ENCODE measurements at regions not wholly inside any gene's neighbourhood (a gene's known extent, or its start where the extent isn't known, plus 50 kb on each side); places are given as distances from the start of the nearest gene placed in this dataset.

- ChIA-PET CTCF (ENCODE audit: unreplicated experiment) (no interaction called here), POLR2A (interaction anchor here (0.8 kb wide), 1 partner anchor 13 kb away, joined by 3 read pairs; no protein-coding TSS in a partner anchor)
- Histone ChIP-seq H3K9me2 (ENCODE audit: insufficient read depth, low read length) (no peaks in the 10 kb centered on the region; the same call in 1 of the 2 replicates), H3K27ac (ENCODE audit: low read depth, low read length, poor library complexity, severe bottlenecking) (no peak overlapping the region), H3K4me3 (ENCODE audit: low read depth, low read length, poor library complexity, severe bottlenecking) (no peak overlapping the region), H3K4me1 (ENCODE audit: insufficient read depth, low read length, poor library complexity, severe bottlenecking) (no peaks in the 10 kb centered on the region), H3K79me2 (ENCODE audit: insufficient read depth, low read depth, low read length) (no peaks in the 10 kb centered on the region), H3K36me3 (ENCODE audit: insufficient read depth, low read length) (no peaks in the 10 kb centered on the region), H3K9me3 (ENCODE audit: low read length) (no peaks in the 10 kb centered on the region), H4K20me1 (ENCODE audit: insufficient read depth, low read length) (no peaks in the 10 kb centered on the region), H2AFZ (ENCODE audit: low read length) (no peak overlapping the region), H3K4me2 (ENCODE audit: low read length) (no peak overlapping the region)
- no peak for DNase-seq (ENCODE audit: low spot score)
- intact Hi-C loops (cut with micrococcal nuclease; ENCODE audit: unreplicated experiment), result no loop called here
- BruUV-seq (replicated peaks), result no TSS peak
- no peak for TF ChIP-seq CTCF (conservative IDR thresholded peaks at IDR 0.05; ENCODE audit: low read length)
- no peak for TF ChIP-seq EZH2phosphoT487 (IDR thresholded peaks at IDR 0.05; ENCODE audit: borderline replicate concordance, low read depth, low read length)
Observed at GRCh38 chr5:148902478-148902877, 76.1 kb downstream of the ADRB2 start.

GRCh38 chr5:148903587-148903986 lies 77.2 kb downstream of the ADRB2 start:
- H3K4me3 ChIP-seq (ENCODE audit: low read depth, low read length, poor library complexity, severe bottlenecking), result no peak overlapping the region
- TF ChIP-seq CTCF (conservative IDR thresholded peaks at IDR 0.05; ENCODE audit: low read length) (no peak), EZH2phosphoT487 (IDR thresholded peaks at IDR 0.05; ENCODE audit: borderline replicate concordance, low read depth, low read length) (no peak)
- ChIA-PET POLR2A (no interaction called here), CTCF (ENCODE audit: unreplicated experiment) (no interaction called here)
- no TSS peak for BruUV-seq (replicated peaks)
- no peaks in the 10 kb centered on the region for H3K36me3 ChIP-seq (ENCODE audit: insufficient read depth, low read length)
- H3K9me2 ChIP-seq (ENCODE audit: insufficient read depth, low read length), result no peaks in the 10 kb centered on the region; the same call in 1 of the 2 replicates
- DNase-seq (ENCODE audit: low spot score), result no peak
- intact Hi-C loops (cut with micrococcal nuclease; ENCODE audit: unreplicated experiment), result no loop called here
- no peak overlapping the region for H3K4me2 ChIP-seq (ENCODE audit: low read length)
- H3K4me1 ChIP-seq (ENCODE audit: insufficient read depth, low read length, poor library complexity, severe bottlenecking), result peaks cover under 1% of the 10 kb centered on the region
- no peak overlapping the region for H2AFZ ChIP-seq (ENCODE audit: low read length)
- H3K9me3 ChIP-seq (ENCODE audit: low read length), result no peaks in the 10 kb centered on the region
- H3K27ac ChIP-seq (ENCODE audit: low read depth, low read length, poor library complexity, severe bottlenecking), result no peak overlapping the region
- H3K79me2 ChIP-seq (ENCODE audit: insufficient read depth, low read depth, low read length), result no peaks in the 10 kb centered on the region
- H4K20me1 ChIP-seq (ENCODE audit: insufficient read depth, low read length), result no peaks in the 10 kb centered on the region

GRCh38 chr5:148904440-148904839 lies 78.0 kb downstream of the ADRB2 start:
- no TSS peak for BruUV-seq (replicated peaks)
- ChIA-PET POLR2A (interaction anchor here (0.7 kb wide), 1 partner anchor 72 kb away, joined by 4 read pairs; no protein-coding TSS in a partner anchor), CTCF (ENCODE audit: unreplicated experiment) (no interaction called here)
- Histone ChIP-seq H3K4me2 (ENCODE audit: low read length) (no peak overlapping the region), H2AFZ (ENCODE audit: low read length) (no peak overlapping the region), H3K9me2 (ENCODE audit: insufficient read depth, low read length) (no peaks in the 10 kb centered on the region; the same call in 1 of the 2 replicates), H4K20me1 (ENCODE audit: insufficient read depth, low read length) (no peaks in the 10 kb centered on the region), H3K4me1 (ENCODE audit: insufficient read depth, low read length, poor library complexity, severe bottlenecking) (peaks cover 6% of the 10 kb centered on the region), H3K79me2 (ENCODE audit: insufficient read depth, low read depth, low read length) (no peaks in the 10 kb centered on the region), H3K4me3 (ENCODE audit: low read depth, low read length, poor library complexity, severe bottlenecking) (no peak overlapping the region), H3K36me3 (ENCODE audit: insufficient read depth, low read length) (no peaks in the 10 kb centered on the region), H3K27ac (ENCODE audit: low read depth, low read length, poor library complexity, severe bottlenecking) (no peak overlapping the region), H3K9me3 (ENCODE audit: low read length) (no peaks in the 10 kb centered on the region)
- TF ChIP-seq CTCF (conservative IDR thresholded peaks at IDR 0.05; ENCODE audit: low read length), result no peak
- no peak for TF ChIP-seq EZH2phosphoT487 (IDR thresholded peaks at IDR 0.05; ENCODE audit: borderline replicate concordance, low read depth, low read length)
- no peak for DNase-seq (ENCODE audit: low spot score)
- intact Hi-C loops (cut with micrococcal nuclease; ENCODE audit: unreplicated experiment), result no loop called here

All from OCI-LY7 (cell line).